ENCODE measurements at regions not wholly inside any gene's neighbourhood (a gene's known extent, or its start where the extent isn't known, plus 50 kb on each side); places are given as distances from the start of the nearest gene placed in this dataset.

GRCh38 chr7:96920064-96920463, 85.3 kb upstream of the DLX6 start:
- TF ChIP-seq, protein P1, sequence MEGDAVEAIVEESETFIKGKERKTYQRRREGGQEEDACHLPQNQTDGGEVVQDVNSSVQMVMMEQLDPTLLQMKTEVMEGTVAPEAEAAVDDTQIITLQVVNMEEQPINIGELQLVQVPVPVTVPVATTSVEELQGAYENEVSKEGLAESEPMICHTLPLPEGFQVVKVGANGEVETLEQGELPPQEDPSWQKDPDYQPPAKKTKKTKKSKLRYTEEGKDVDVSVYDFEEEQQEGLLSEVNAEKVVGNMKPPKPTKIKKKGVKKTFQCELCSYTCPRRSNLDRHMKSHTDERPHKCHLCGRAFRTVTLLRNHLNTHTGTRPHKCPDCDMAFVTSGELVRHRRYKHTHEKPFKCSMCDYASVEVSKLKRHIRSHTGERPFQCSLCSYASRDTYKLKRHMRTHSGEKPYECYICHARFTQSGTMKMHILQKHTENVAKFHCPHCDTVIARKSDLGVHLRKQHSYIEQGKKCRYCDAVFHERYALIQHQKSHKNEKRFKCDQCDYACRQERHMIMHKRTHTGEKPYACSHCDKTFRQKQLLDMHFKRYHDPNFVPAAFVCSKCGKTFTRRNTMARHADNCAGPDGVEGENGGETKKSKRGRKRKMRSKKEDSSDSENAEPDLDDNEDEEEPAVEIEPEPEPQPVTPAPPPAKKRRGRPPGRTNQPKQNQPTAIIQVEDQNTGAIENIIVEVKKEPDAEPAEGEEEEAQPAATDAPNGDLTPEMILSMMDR (IDR thresholded peaks at IDR 0.05; ENCODE audit: low read depth, low read length): no peak
- TF ChIP-seq POLR2A (IDR thresholded peaks at IDR 0.05; ENCODE audit: extremely low read depth, insufficient read length) (no peak), MYC (IDR thresholded peaks at IDR 0.05; ENCODE audit: low read depth, low read length) (no peak)

Measured in NB4 (cell line).